IMR-90 (cell line): ENCODE measurements at regions not wholly inside any gene's neighbourhood (a gene's known extent, or its start where the extent isn't known, plus 50 kb on each side); places are given as distances from the start of the nearest gene placed in this dataset.

Experiments
- CTCF ChIP-seq: conservative IDR thresholded peaks from 2 replicates; pipeline ENCODE4 v1.5.1; 2012; ENCODE audit warnings: mild to moderate bottlenecking, low read depth, low read length, improper control_type of control experiment
- FOS ChIP-seq: fragments of 150-350 bp; IDR thresholded peaks from 2 replicates; pipeline ENCODE4 v1.6.1; 2016; ENCODE audit warnings: low read depth, low read length
- MAFK ChIP-seq: IDR thresholded peaks from 2 replicates; pipeline ENCODE4 v1.6.1; 2012; ENCODE audit warnings: low read depth, low read length, improper control_type of control experiment
- MXI1 ChIP-seq: IDR thresholded peaks from 2 replicates; pipeline ENCODE4 v1.6.1; 2012; ENCODE audit warnings: low read depth, mild to moderate bottlenecking, low read length, moderate library complexity, borderline replicate concordance
- POLR2A ChIP-seq: IDR thresholded peaks from 2 replicates; pipeline ENCODE4 v1.6.1; 2012; ENCODE audit warnings: mild to moderate bottlenecking, low read depth, low read length
- RAD21 ChIP-seq: IDR thresholded peaks from 2 replicates; pipeline ENCODE4 v1.6.1; 2012; ENCODE audit warnings: low read length, improper control_type of control experiment
- RFX5 ChIP-seq: IDR thresholded peaks from 2 replicates; pipeline ENCODE4 v1.8.0; 2012; ENCODE audit warnings: low read depth, mild to moderate bottlenecking, low read length, moderate library complexity
- SMC3 ChIP-seq: fragments of 150-350 bp; IDR thresholded peaks from 2 replicates; pipeline ENCODE4 v1.6.1; 2016; ENCODE audit warnings: low read depth, mild to moderate bottlenecking, antibody characterized with exemption, low read length, moderate library complexity

GRCh38 chr4:31573554-31573953, 853.4 kb downstream of the PCDH7 start:
- TF ChIP-seq MAFK (no peak), CTCF (no peak), SMC3 (no peak), RFX5 (no peak), POLR2A (no peak), MXI1 (no peak), FOS (no peak), RAD21 (no peak)
